RWPE1 (cell line): ENCODE measurements at regions not wholly inside any gene's neighbourhood (a gene's known extent, or its start where the extent isn't known, plus 50 kb on each side); places are given as distances from the start of the nearest gene placed in this dataset.

Experiments used
- CTCF ChIA-PET: fragments of 350-600 bp; sonication (Branson Sonifier 250); formaldehyde crosslinking; extraction: SDS; loops from one replicate; lab custom pipeline; 2021; lab: Yijun Ruan, JAX
- POLR2A ChIA-PET: fragments of 400-600 bp; formaldehyde crosslinking; extraction: SDS; loops from one replicate; lab custom pipeline; 2020; ENCODE audit warnings: antibody characterized with exemption; ENCODE audit not compliant: low non-redundant PET; lab: Yijun Ruan, JAX
- DNase-seq: peaks from one replicate; pipeline ENCODE4 v3.0.0; 2012; ENCODE audit warnings: low spot score
- H3K27ac ChIP-seq: fragments of 450-650 bp; 2 replicates; pipeline ENCODE4 v1.5.1; 2017
- CTCF ChIP-seq: fragments of 450-650 bp; conservative IDR thresholded peaks from 2 replicates; pipeline ENCODE4 v1.5.1; 2017; ENCODE audit warnings: low read depth, mild to moderate bottlenecking

GRCh38 chr5:113806904-113807303 is 293.4 kb downstream of the YTHDC2 start:
- ChIA-PET CTCF (interaction anchor here (0.5 to 1.1 kb wide), 4 partner anchors 10 to 1676 kb away, joined by 3 to 4 read pairs (median 3); no protein-coding TSS in a partner anchor), POLR2A (no interaction called here)
- DNase-seq, result no peak
- TF ChIP-seq CTCF, result no peak
- H3K27ac ChIP-seq, result no peak overlapping the region

GRCh38 chr5:113807427-113807991 is 294.0 kb downstream of the YTHDC2 start:
- POLR2A ChIA-PET, result no interaction called here
- CTCF ChIA-PET, result interaction anchor here (0.7 kb wide), 1 partner anchor 583 kb away, joined by 3 read pairs; no protein-coding TSS in a partner anchor
- no peak overlapping the region for H3K27ac ChIP-seq
- no peak for TF ChIP-seq CTCF
- no peak for DNase-seq

- ChIA-PET POLR2A (no interaction called here), CTCF (interaction anchor here (0.6 kb wide), 1 partner anchor 564 kb away, joined by 3 read pairs; no protein-coding TSS in a partner anchor)
- no peak for TF ChIP-seq CTCF
- no peak for DNase-seq
- no peak overlapping the region for H3K27ac ChIP-seq
These were observed 295.5 kb downstream of the YTHDC2 start for GRCh38 chr5:113808956-113809355.

GRCh38 chr5:113809626-113810025 is 296.1 kb downstream of the YTHDC2 start:
- ChIA-PET CTCF (no interaction called here), POLR2A (no interaction called here)
- TF ChIP-seq CTCF, result no peak
- no peak overlapping the region for H3K27ac ChIP-seq
- no peak for DNase-seq

- ChIA-PET POLR2A (no interaction called here), CTCF (no interaction called here)
- DNase-seq, result no peak
- TF ChIP-seq CTCF, result no peak
- H3K27ac ChIP-seq, result no peak overlapping the region
These were observed 300.0 kb downstream of the YTHDC2 start for GRCh38 chr5:113813466-113813865.

- DNase-seq, result no peak
- no peak overlapping the region for H3K27ac ChIP-seq
- ChIA-PET POLR2A (no interaction called here), CTCF (interaction anchor here (0.5 to 0.7 kb wide), 2 partner anchors 19 to 238 kb away, joined by 3 to 9 read pairs; no protein-coding TSS in a partner anchor)
- TF ChIP-seq CTCF, result no peak
These were observed 304.2 kb downstream of the YTHDC2 start for GRCh38 chr5:113817683-113818082.
